ENCODE measurements at regions not wholly inside any gene's neighbourhood (a gene's known extent, or its start where the extent isn't known, plus 50 kb on each side); places are given as distances from the start of the nearest gene placed in this dataset.
A peak's percentile ranks its signal among the peaks of the same experiment; 100 is the strongest.
"Not testable (repeated sequence)": the region's sequence is repeated elsewhere in the genome, so short reads cannot be mapped to it uniquely, and the experiment has no call there.

GRCh38 chr4:106551724-106552123, 183.1 kb upstream of the GIMD1 start:
- no peak overlapping the region for H3K4me3 ChIP-seq (ENCODE audit: low read length)
- DNase-seq (ENCODE audit: low read depth, low spot score) = no peak

- no peak overlapping the region for H3K4me3 ChIP-seq (ENCODE audit: low read length)
- DNase-seq (ENCODE audit: low read depth, low spot score) = no peak
These were observed 180.0 kb upstream of the GIMD1 start for GRCh38 chr4:106548446-106549044.

- H3K4me3 ChIP-seq (ENCODE audit: low read length) = no peak overlapping the region
- no peak for DNase-seq (ENCODE audit: low read depth, low spot score)
These were observed 177.8 kb upstream of the GIMD1 start for GRCh38 chr4:106546370-106546769.

- DNase-seq (ENCODE audit: low read depth, low spot score); H3K4me3 ChIP-seq (ENCODE audit: low read length): not testable (repeated sequence)
These were observed 174.0 kb upstream of the GIMD1 start for GRCh38 chr4:106542609-106543008.

GRCh38 chr4:106541253-106541652, 172.7 kb upstream of the GIMD1 start:
- no peak for DNase-seq (ENCODE audit: low read depth, low spot score)
- H3K4me3 ChIP-seq (ENCODE audit: low read length) = no peak overlapping the region

- H3K4me3 ChIP-seq (ENCODE audit: low read length) = no peak overlapping the region
- DNase-seq (ENCODE audit: low read depth, low spot score) = no peak
These were observed 162.2 kb upstream of the GIMD1 start for GRCh38 chr4:106530821-106531220.

GRCh38 chr4:106530024-106530361, 161.4 kb upstream of the GIMD1 start:
- DNase-seq (ENCODE audit: low read depth, low spot score) = no peak

GRCh38 chr4:106529348-106530023, 160.9 kb upstream of the GIMD1 start:
- no peak for DNase-seq (ENCODE audit: low read depth, low spot score)
- no peak overlapping the region for H3K4me3 ChIP-seq (ENCODE audit: low read length)

More at GRCh38 chr4:106530024-106530361, 161.4 kb upstream of the GIMD1 start:
- H3K4me3 ChIP-seq (ENCODE audit: low read length) = no peak overlapping the region

GRCh38 chr4:106527316-106527715, 158.7 kb upstream of the GIMD1 start:
- no peak for DNase-seq (ENCODE audit: low read depth, low spot score)
- H3K4me3 ChIP-seq (ENCODE audit: low read length) = no peak overlapping the region

GRCh38 chr4:106525425-106525824, 156.8 kb upstream of the GIMD1 start:
- not testable (repeated sequence) for H3K4me3 ChIP-seq (ENCODE audit: low read length); DNase-seq (ENCODE audit: low read depth, low spot score)

GRCh38 chr4:106524772-106525171, 156.2 kb upstream of the GIMD1 start:
- not testable (repeated sequence) for DNase-seq (ENCODE audit: low read depth, low spot score); H3K4me3 ChIP-seq (ENCODE audit: low read length)

GRCh38 chr4:106522839-106523238, 154.3 kb upstream of the GIMD1 start:
- H3K4me3 ChIP-seq (ENCODE audit: low read length) = no peak overlapping the region

GRCh38 chr4:106512706-106513105, 144.1 kb upstream of the GIMD1 start:
- H3K4me3 ChIP-seq (ENCODE audit: low read length) = no peak overlapping the region
- no peak for DNase-seq (ENCODE audit: low read depth, low spot score)

More at GRCh38 chr4:106522839-106523238, 154.3 kb upstream of the GIMD1 start:
- no peak for DNase-seq (ENCODE audit: low read depth, low spot score)

- DNase-seq (ENCODE audit: low read depth, low spot score) = no peak
- no peak overlapping the region for H3K4me3 ChIP-seq (ENCODE audit: low read length)
These were observed 138.9 kb upstream of the GIMD1 start for GRCh38 chr4:106507440-106507839.

GRCh38 chr4:106503116-106504050, 134.8 kb upstream of the GIMD1 start:
- H3K4me3 ChIP-seq (ENCODE audit: low read length) = no peak overlapping the region
- DNase-seq (ENCODE audit: low read depth, low spot score) = no peak

- no peak overlapping the region for H3K4me3 ChIP-seq (ENCODE audit: low read length)
- peak; percentile 11 for DNase-seq (ENCODE audit: low read depth, low spot score)
These were observed 133.6 kb upstream of the GIMD1 start for GRCh38 chr4:106502106-106502699.

GRCh38 chr4:106497271-106497670, 128.7 kb upstream of the GIMD1 start:
- no peak overlapping the region for H3K4me3 ChIP-seq (ENCODE audit: low read length)
- DNase-seq (ENCODE audit: low read depth, low spot score) = no peak

- DNase-seq (ENCODE audit: low read depth, low spot score) = no peak
- no peak overlapping the region for H3K4me3 ChIP-seq (ENCODE audit: low read length)
These were observed 127.5 kb upstream of the GIMD1 start for GRCh38 chr4:106496061-106496460.

GRCh38 chr4:106495476-106495875, 126.9 kb upstream of the GIMD1 start:
- H3K4me3 ChIP-seq (ENCODE audit: low read length) = no peak overlapping the region
- no peak for DNase-seq (ENCODE audit: low read depth, low spot score)

GRCh38 chr4:106494066-106494465, 125.5 kb upstream of the GIMD1 start:
- H3K4me3 ChIP-seq (ENCODE audit: low read length) = no peak overlapping the region
- no peak for DNase-seq (ENCODE audit: low read depth, low spot score)

Data from Jurkat, Clone E6-1 (cell line).